Smooth muscle cell (in vitro differentiated cells): ENCODE measurements at regions not wholly inside any gene's neighbourhood (a gene's known extent, or its start where the extent isn't known, plus 50 kb on each side); places are given as distances from the start of the nearest gene placed in this dataset.
A peak's percentile ranks its signal among the peaks of the same experiment; 100 is the strongest.

ENCODE experiments used
- DNase-seq: peaks from one replicate; lab custom pipeline; 2025; ENCODE audit not compliant: unreplicated experiment; lab: John Stamatoyannopoulos, UW
- H2AFZ ChIP-seq: fragments of 200-600 bp; sonication (generic); 2 replicates; pipeline ENCODE4 v1.6.0; 2016; ENCODE audit warnings: antibody characterized with exemption, low read depth, mild to moderate bottlenecking
- H3F3A ChIP-seq: fragments of 200-600 bp; sonication (generic); 2 replicates; pipeline ENCODE4 v1.6.0; 2017; ENCODE audit warnings: antibody characterized with exemption, low read depth
- H3K27ac ChIP-seq: fragments of 200-600 bp; sonication (generic); 2 replicates; pipeline ENCODE4 v1.5.1; 2016; ENCODE audit warnings: low read depth, mild to moderate bottlenecking
- H3K27me3 ChIP-seq: fragments of 200-600 bp; sonication (generic); 2 replicates; pipeline ENCODE4 v1.6.1; 2016; ENCODE audit warnings: low read depth, mild to moderate bottlenecking
- H3K36me3 ChIP-seq: fragments of 200-600 bp; sonication (generic); 2 replicates; pipeline ENCODE4 v1.5.1; 2016; ENCODE audit warnings: low read depth
- H3K4me1 ChIP-seq: fragments of 200-600 bp; sonication (generic); 2 replicates; pipeline ENCODE4 v1.5.1; 2016; ENCODE audit warnings: low read depth
- H3K4me2 ChIP-seq: fragments of 200-600 bp; sonication (generic); 2 replicates; pipeline ENCODE4 v1.6.0; 2016; ENCODE audit warnings: mild to moderate bottlenecking
- H3K4me3 ChIP-seq: fragments of 200-600 bp; sonication (generic); 2 replicates; pipeline ENCODE4 v1.5.1; 2016; ENCODE audit warnings: mild to moderate bottlenecking
- H3K79me2 ChIP-seq: fragments of 200-600 bp; sonication (generic); 2 replicates; pipeline ENCODE4 v1.6.0; 2016; ENCODE audit warnings: low read depth, mild to moderate bottlenecking
- H3K9ac ChIP-seq: fragments of 200-600 bp; sonication (generic); 2 replicates; pipeline ENCODE4 v1.6.0; 2016; ENCODE audit warnings: low read depth
- H3K9me3 ChIP-seq: fragments of 200-600 bp; sonication (generic); replicated peaks from 2 replicates; pipeline ENCODE4 v1.5.1; 2016; ENCODE audit warnings: low read depth
- H4K20me1 ChIP-seq: fragments of 200-600 bp; sonication (generic); 2 replicates; pipeline ENCODE4 v1.6.0; 2016; ENCODE audit warnings: low read depth
- CTCF ChIP-seq: fragments of 200-600 bp; sonication (generic); IDR thresholded peaks from 2 replicates; pipeline ENCODE4 v1.5.1; 2017; ENCODE audit warnings: borderline replicate concordance, mild to moderate bottlenecking, antibody characterized with exemption; ENCODE audit not compliant: insufficient read depth, poor library complexity, severe bottlenecking
- WGBS: methylation state at CpG from one replicate; pipeline ENCODE4 v1.1.7; 2016; ENCODE audit warnings: low lambda C conversion rate; 5-methylcytosine and 5-hydroxymethylcytosine counted together

GRCh38 chr4:57191523-57192034 is 81.4 kb upstream of the IGFBP7 start:
- Histone ChIP-seq H3K36me3 (no peaks in the 10 kb centered on the region), H4K20me1 (no peaks in the 10 kb centered on the region), H3K9me3 (no peaks in the 10 kb centered on the region), H3K79me2 (no peaks in the 10 kb centered on the region), H3K4me2 (no peak overlapping the region), H3F3A (no peaks in the 10 kb centered on the region), H3K27ac (no peak overlapping the region), H3K4me3 (no peak overlapping the region), H3K27me3 (no peaks in the 10 kb centered on the region), H3K9ac (no peak overlapping the region), H2AFZ (no peak overlapping the region), H3K4me1 (no peaks in the 10 kb centered on the region)
- DNase-seq = no peak
- TF ChIP-seq CTCF = no peak
- WGBS = 78% methylated on average over 1 of the region's 1 CpG

- Histone ChIP-seq H3K4me1 (no peaks in the 10 kb centered on the region), H3K9ac (no peak overlapping the region), H3K4me2 (no peak overlapping the region), H3K27me3 (no peaks in the 10 kb centered on the region), H3F3A (no peaks in the 10 kb centered on the region), H3K4me3 (no peak overlapping the region), H4K20me1 (no peaks in the 10 kb centered on the region), H3K9me3 (no peaks in the 10 kb centered on the region), H3K36me3 (no peaks in the 10 kb centered on the region), H3K79me2 (no peaks in the 10 kb centered on the region), H2AFZ (no peak overlapping the region), H3K27ac (no peak overlapping the region)
- no peak for DNase-seq
- TF ChIP-seq CTCF = peak; percentile 65
- WGBS = 59% methylated on average over 12 of the region's 12 CpGs
Observed at GRCh38 chr4:57190601-57191481, 80.7 kb upstream of the IGFBP7 start.

- H2AFZ ChIP-seq = no peak overlapping the region
- no peaks in the 10 kb centered on the region for H3F3A ChIP-seq
- WGBS = 52% methylated on average over 4 of the region's 4 CpGs
Observed at GRCh38 chr4:57187246-57187645, 77.1 kb upstream of the IGFBP7 start.

More at GRCh38 chr4:57187246-57187645, 77.1 kb upstream of the IGFBP7 start:
- H3K4me3 ChIP-seq = no peak overlapping the region
- H3K79me2 ChIP-seq = no peaks in the 10 kb centered on the region
- no peak overlapping the region for H3K9ac ChIP-seq
- no peaks in the 10 kb centered on the region for H3K36me3 ChIP-seq
- H3K4me2 ChIP-seq = no peak overlapping the region
- H3K27ac ChIP-seq = no peak overlapping the region
- DNase-seq = no peak
- H3K9me3 ChIP-seq = no peaks in the 10 kb centered on the region
- TF ChIP-seq CTCF = no peak
- no peaks in the 10 kb centered on the region for H3K27me3 ChIP-seq
- H3K4me1 ChIP-seq = no peaks in the 10 kb centered on the region
- H4K20me1 ChIP-seq = no peaks in the 10 kb centered on the region
